Uterus (tissue), 3 donors: ENCODE measurements at regions not wholly inside any gene's neighbourhood (a gene's known extent, or its start where the extent isn't known, plus 50 kb on each side); places are given as distances from the start of the nearest gene placed in this dataset.

Experiments
- DNase-seq, 2 donors: peaks; one replicate each; pipeline ENCODE4 v3.0.0-alpha.2; 2019 to 2020
- H3K27ac ChIP-seq, 2 donors: fragments of 200-600 bp; sonication (generic); 1 replicate in 1 of 2; 2 replicates in 1 of 2; pipeline ENCODE4 v1.5.1; 2016 to 2018
- H3K27me3 ChIP-seq, 2 donors: fragments of 200-600 bp; sonication (generic); one replicate each; pipeline ENCODE4 v1.5.1; 2018 to 2019; ENCODE audit warnings: control low read depth in 1 of 2
- H3K36me3 ChIP-seq, 2 donors: fragments of 200-600 bp; sonication (generic); one replicate each; pipeline ENCODE4 v1.5.1; 2019; ENCODE audit warnings: control low read depth in 1 of 2
- H3K4me1 ChIP-seq, 2 donors: fragments of 200-600 bp; sonication (generic); one replicate each; pipeline ENCODE4 v1.5.1; 2018 to 2019; ENCODE audit warnings: control low read depth in 1 of 2
- H3K4me3 ChIP-seq, 2 donors: fragments of 200-600 bp; sonication (generic); 1 replicate in 1 of 2; 2 replicates in 1 of 2; pipeline ENCODE4 v1.5.1; 2018 to 2019; ENCODE audit warnings: mild to moderate bottlenecking in 1 of 2
- H3K9me3 ChIP-seq, 2 donors: fragments of 200-600 bp; sonication (generic); one replicate each; pipeline ENCODE4 v1.5.1; 2019; ENCODE audit warnings: control low read depth in 1 of 2
- POLR2A ChIP-seq, 2 donors: fragments of 450-650 bp; IDR thresholded peaks; one replicate each; pipeline ENCODE4 v1.6.1; 2016; ENCODE audit warnings: antibody characterized with exemption in 2 of 2, mild to moderate bottlenecking in 1 of 2, moderate library complexity in 1 of 2
- intact Hi-C: fragments of 100-400 bp; cut with DNase I; formaldehyde crosslinking; loops from one replicate; pipeline ENCODE4 v1.15.1; 2023; ENCODE audit warnings: low total_unique reads
- TF ChIP-seq, protein P1 (sequence below), 4 experiments: fragments of 200-600 bp in 2 of 4; fragments of 450-650 bp in 2 of 4; sonication (generic) in 2 of 4; IDR thresholded peaks; one replicate each; pipeline ENCODE4 v1.5.1; 2016 to 2019; ENCODE audit warnings: antibody characterized with exemption in 4 of 4, mild to moderate bottlenecking in 2 of 4, moderate library complexity in 1 of 4
- donor health status: DM: yes; HTN: yes; CAD: no.

DNA sequence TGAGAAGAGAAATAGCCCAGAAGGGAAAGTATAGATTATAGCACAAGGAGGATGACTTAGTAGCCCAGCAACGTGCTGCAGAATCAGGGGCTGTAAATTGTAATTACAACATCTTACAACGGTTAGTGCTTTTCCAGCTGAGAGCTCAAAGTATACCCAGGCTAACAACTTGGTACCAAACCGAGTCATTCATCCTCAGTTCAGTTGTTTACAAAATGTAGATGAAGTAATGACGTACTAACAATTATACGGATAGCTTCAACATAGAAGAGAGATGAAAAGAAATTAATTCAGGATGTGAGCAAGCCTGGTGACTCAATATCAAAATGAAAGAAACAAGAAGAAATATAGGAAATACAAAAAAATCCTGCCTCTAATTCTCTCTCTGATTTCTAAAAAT, 99.2 kb downstream of the DYNAP start:
- no peaks in the 10 kb centered on the region for H3K36me3 ChIP-seq
- H3K9me3 ChIP-seq, result no peaks in the 10 kb centered on the region
- intact Hi-C loops, result no loop called here
- H3K4me1 ChIP-seq, result no peaks in the 10 kb centered on the region
- DNase-seq, result no peak
- TF ChIP-seq POLR2A (IDR thresholded peaks at IDR 0.05), result no peak
- TF ChIP-seq, protein P1, sequence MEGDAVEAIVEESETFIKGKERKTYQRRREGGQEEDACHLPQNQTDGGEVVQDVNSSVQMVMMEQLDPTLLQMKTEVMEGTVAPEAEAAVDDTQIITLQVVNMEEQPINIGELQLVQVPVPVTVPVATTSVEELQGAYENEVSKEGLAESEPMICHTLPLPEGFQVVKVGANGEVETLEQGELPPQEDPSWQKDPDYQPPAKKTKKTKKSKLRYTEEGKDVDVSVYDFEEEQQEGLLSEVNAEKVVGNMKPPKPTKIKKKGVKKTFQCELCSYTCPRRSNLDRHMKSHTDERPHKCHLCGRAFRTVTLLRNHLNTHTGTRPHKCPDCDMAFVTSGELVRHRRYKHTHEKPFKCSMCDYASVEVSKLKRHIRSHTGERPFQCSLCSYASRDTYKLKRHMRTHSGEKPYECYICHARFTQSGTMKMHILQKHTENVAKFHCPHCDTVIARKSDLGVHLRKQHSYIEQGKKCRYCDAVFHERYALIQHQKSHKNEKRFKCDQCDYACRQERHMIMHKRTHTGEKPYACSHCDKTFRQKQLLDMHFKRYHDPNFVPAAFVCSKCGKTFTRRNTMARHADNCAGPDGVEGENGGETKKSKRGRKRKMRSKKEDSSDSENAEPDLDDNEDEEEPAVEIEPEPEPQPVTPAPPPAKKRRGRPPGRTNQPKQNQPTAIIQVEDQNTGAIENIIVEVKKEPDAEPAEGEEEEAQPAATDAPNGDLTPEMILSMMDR (IDR thresholded peaks at IDR 0.05), result no peak
- H3K27me3 ChIP-seq, result no peaks in the 10 kb centered on the region
- H3K27ac ChIP-seq, result no peak overlapping the region
- no peak overlapping the region for H3K4me3 ChIP-seq

DNA sequence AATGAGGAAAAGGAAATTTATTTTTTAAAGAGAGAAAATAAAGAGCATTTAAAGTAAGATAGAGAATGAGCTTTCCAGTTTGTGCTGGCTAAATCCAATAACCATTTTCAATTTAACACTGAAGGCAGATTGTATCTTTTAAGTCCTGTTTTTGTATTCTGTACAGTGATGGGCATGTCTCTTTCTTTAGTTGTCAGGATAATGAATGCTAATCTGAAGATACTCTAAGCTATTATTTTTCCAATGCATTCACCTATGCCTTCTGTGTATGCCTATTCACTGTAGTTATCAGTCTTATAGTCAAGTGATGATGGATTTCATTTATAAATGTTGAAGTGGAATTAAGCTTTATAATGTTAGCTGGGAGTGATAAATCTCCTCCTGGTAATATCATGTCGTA, 101.4 kb downstream of the DYNAP start:
- intact Hi-C loops, result no loop called here
- Histone ChIP-seq H3K27me3 (no peaks in the 10 kb centered on the region), H3K4me3 (no peak overlapping the region), H3K36me3 (no peaks in the 10 kb centered on the region), H3K27ac (no peak overlapping the region), H3K4me1 (no peaks in the 10 kb centered on the region), H3K9me3 (no peaks in the 10 kb centered on the region)
- TF ChIP-seq POLR2A (IDR thresholded peaks at IDR 0.05), result no peak
- TF ChIP-seq, protein P1 (IDR thresholded peaks at IDR 0.05), result no peak
- no peak for DNase-seq

DNA sequence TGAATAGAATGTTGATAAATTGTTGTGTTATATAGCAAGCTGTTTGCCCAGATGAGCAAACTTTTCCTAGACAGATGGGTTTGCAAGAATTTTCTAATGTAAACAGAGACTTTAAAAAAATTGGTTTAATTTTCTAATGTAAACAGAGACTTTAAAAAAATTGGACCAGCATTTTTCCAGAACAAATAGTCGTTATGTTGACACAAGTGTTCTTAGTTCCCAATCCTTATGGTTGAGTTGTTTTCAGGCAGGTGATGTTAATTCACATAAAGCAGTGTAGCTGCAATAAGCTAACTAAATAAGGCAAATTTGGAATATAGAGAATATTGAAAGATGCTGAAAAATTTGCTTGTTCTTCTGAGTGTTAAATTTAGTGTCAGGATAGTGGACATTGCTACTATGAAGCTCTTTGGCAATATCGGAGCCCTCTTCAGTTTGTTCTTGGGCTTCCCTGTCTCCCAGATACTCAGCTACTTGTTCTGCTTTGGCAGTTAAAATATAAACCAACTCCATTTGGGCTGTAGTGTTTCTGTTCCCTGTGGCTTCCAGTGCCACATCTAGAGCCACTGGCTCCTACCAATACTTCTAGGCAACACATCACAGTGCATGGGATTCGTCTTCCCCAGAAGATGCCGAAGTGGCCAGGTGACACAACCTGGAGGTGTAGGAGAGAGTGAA, 105.7 kb downstream of the DYNAP start:
- no peaks in the 10 kb centered on the region for H3K36me3 ChIP-seq
- no peak overlapping the region for H3K4me3 ChIP-seq
- no peak for DNase-seq
- H3K27me3 ChIP-seq, result no peaks in the 10 kb centered on the region
- intact Hi-C loops, result no loop called here
- H3K9me3 ChIP-seq, result no peaks in the 10 kb centered on the region
- TF ChIP-seq POLR2A (IDR thresholded peaks at IDR 0.05), result no peak
- TF ChIP-seq, protein P1 (IDR thresholded peaks at IDR 0.05), result no peak
- H3K4me1 ChIP-seq, result no peaks in the 10 kb centered on the region
- no peak overlapping the region for H3K27ac ChIP-seq

DNA sequence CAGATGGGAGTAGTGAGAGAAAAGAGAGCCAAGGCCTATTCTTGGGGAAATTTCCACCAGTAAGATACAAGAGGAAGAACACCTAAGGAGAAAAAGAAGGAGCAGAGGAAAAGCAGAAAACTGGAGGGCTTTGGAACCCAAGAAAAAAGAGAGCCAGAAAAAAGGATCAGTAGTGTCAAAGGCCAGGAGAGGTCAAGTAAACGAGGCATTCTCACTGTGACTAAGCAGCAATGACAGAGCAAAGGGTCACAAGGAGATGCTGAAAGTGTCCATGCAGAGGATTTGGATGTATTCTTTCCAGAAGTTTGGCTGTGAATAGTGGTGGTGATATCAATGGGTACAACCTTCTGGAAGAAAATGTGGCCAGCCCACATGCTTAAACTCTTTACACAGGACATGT, 109.5 kb downstream of the DYNAP start:
- no peak for DNase-seq
- no peaks in the 10 kb centered on the region for H3K27me3 ChIP-seq
- H3K9me3 ChIP-seq, result no peaks in the 10 kb centered on the region
- intact Hi-C loops, result no loop called here
- H3K36me3 ChIP-seq, result no peaks in the 10 kb centered on the region
- no peak overlapping the region for H3K27ac ChIP-seq
- H3K4me1 ChIP-seq, result no peaks in the 10 kb centered on the region
- no peak overlapping the region for H3K4me3 ChIP-seq
- TF ChIP-seq, protein P1 (IDR thresholded peaks at IDR 0.05), result no peak
- no peak for TF ChIP-seq POLR2A (IDR thresholded peaks at IDR 0.05)

DNA sequence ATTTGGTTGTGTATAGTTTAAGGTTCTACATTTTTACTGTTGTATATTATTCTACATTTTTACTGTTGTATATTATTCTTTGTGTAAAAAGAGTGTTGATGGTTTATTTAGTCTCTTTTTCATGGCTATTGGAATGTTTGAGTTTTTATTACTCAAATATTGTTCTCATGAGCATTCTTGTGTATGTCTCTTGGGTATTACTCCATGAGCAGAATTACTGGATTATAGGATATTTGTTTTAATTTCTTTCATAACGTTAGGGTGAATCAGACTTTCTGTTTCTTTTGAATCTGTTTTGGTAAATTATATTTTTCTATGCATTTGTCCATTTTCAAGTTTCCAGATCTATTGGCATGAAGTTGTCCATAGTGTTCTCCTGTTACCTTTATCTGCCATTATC, 111.6 kb downstream of the DYNAP start:
- no peaks in the 10 kb centered on the region for H3K9me3 ChIP-seq
- TF ChIP-seq POLR2A (IDR thresholded peaks at IDR 0.05), result no peak
- TF ChIP-seq, protein P1 (IDR thresholded peaks at IDR 0.05), result no peak
- no peaks in the 10 kb centered on the region for H3K4me1 ChIP-seq
- H3K27ac ChIP-seq, result no peak overlapping the region
- intact Hi-C loops, result no loop called here
- no peaks in the 10 kb centered on the region for H3K27me3 ChIP-seq
- no peaks in the 10 kb centered on the region for H3K36me3 ChIP-seq
- no peak for DNase-seq
- no peak overlapping the region for H3K4me3 ChIP-seq
